HG03460 (cell line): ENCODE measurements at regions not wholly inside any gene's neighbourhood (a gene's known extent, or its start where the extent isn't known, plus 50 kb on each side); places are given as distances from the start of the nearest gene placed in this dataset.

Experiments used
- ATAC-seq: cut with Tn5 transposase; IDR thresholded peaks from one replicate; pipeline ENCODE4 v1.9.1; 2021; ENCODE audit not compliant: unreplicated experiment

DNA sequence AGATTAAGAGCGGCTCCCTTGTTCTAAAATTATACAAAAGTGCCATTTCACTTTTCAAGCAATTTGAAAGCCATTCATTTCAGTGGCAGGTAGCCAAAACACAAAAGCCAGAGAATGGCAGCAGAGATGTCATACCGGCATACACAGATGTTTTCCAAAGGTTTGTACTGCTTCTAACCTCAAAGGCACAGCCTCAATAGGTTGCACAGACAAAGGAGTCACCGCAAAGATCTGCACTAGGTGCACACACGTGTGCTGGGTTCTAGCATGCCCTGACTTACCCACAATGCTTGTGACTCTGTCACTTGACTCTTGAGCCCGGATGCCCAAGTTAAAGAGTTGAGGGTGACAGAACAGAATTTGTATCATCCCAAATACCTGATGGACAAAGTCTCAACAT lies 448.9 kb upstream of the ADGRL2 start:
- ATAC-seq: no peak

DNA sequence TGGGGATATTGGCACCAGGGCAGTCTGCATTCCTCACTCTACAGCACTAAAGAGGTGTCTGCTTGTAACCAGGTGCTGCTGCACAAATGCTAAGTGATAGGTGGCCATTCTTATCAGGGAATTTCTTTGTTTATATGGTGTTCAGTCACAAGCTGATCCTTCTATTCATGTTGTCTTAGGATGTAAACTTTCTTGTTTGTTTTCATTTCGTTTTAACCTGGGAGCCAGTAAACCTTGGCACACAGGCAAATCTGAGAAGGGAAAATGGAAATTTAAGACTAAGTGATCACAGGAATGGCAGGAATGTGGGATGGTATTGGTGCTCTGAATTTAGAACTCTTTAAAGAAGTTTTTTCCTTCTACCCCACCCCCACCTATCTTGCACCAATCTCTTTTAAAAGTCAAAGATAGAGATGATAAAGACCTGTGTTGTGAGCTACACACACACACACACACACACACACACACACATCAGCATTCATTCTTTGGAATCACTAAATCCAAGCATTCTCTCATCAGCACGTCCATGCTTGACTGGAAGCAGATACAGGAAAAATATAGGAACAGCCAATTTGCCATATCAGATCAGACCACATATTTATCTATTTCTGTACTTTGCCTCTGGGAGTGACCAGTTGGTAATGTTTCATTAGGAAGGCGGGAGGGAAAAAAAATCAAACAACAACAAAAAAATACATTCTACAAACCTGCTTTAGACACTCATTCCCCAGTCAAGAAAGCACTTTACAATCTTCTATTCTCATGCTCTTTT lies 451.4 kb upstream of the ADGRL2 start:
- ATAC-seq: no peak

DNA sequence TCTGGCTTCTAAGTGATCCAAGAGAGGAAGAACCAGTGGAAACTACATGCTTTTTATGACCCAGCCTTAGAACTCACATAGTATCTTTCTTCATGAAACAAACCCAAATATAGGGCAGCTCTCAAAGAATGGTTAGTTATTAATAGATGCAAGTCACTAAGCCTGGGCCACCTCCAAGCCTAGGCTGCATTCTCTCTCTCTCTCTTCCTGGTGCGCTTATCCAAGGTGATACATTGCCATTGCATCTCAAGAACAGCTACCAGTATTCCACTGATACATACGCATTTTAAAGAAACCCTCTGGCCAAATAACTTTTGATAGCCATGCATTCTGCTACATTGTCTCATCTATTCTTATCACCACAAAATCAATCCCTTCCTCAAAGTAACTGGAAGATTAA lies 455.6 kb upstream of the ADGRL2 start:
- no peak for ATAC-seq

DNA sequence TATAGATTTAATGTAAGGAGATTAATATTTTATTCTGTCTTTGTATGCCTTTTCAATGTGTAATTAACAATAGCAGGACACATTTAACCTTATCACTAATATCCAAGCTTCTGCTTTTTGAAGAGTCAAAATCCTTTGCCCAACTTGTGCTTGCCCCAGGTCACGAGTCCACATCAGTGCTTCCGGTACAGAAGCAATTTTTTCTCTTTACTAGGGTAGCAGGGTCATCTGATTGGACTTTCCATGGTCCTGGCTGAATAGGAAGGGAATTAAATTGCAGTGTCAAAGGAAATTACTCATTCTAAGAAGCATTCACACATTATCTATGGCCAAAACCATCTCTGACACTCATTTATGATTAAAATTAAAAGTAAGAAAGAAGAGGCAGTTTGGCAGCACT lies 460.5 kb upstream of the ADGRL2 start:
- ATAC-seq: no peak

DNA sequence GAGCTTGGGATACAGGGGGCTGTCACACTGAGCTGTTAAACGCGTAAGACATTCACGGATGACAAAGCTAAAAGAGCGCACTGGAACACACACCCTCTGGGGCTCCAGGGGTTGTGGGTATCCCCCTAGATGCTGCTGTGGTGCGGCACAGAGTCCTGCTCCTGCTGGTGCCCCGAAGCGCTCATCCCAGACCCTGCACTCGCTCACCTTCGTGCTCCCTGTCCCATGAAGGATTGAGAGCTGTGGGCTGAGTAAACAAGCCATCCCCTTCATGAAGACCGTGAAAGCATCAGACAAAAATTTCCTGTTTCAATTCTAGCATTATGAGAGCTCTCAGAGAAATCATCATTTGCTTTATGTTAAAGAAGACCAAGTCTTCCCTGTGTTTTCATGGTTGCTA lies 463.5 kb upstream of the ADGRL2 start:
- no peak for ATAC-seq

DNA sequence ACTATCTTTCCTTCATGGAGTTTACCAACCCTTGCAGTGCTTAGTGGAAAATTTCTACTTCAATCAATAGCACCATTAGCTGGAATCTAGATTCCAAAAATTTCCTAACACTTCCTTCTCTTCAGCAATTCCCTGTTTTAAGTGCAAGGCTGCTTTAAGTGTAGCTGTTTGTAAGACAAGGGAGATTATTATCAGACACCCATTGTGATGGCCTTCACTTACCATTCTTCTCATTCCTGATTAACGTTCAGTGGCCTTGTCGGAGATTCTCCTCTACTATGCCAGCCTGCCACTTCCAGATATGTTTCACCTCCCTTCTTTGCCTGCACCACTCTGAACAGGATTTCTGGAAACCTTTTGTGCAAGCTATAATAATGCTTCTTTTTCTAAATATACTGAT lies 464.9 kb upstream of the ADGRL2 start:
- no peak for ATAC-seq

DNA sequence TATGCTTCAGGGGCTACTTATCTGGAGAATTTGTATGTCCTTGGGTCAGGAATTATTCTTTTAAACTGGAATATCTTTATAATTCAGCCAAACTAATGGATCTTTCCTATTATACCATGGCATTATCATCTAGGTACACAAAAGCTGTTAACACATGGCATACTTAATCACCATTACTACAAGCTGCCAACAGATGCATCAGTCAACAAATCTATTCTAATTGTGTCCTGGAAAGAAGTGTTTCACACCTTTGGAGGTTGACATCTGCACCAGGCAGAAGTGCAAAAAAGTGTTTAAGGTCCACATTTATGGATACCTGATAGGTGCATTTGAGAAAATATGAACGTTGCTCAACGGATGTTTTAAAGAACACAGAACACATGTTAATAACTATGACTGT lies 470.2 kb upstream of the ADGRL2 start:
- no peak for ATAC-seq

DNA sequence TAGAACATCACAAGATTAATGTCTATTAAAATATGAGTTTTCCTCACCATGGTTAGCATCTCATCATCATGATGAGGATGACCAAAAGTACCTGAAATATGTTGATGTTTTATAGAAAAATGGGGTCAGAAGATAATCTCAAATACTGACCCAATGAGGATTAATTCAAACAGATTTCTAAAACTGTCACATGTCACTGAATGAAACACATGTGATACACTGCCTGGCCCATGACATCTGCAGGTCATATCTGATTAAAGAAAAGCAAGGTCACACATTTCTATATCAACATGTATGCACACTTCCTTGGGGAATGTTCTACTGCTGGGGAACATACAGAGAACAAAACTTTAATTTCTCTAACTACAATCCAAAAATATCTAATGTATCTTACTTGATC lies 470.6 kb upstream of the ADGRL2 start:
- ATAC-seq: no peak

DNA sequence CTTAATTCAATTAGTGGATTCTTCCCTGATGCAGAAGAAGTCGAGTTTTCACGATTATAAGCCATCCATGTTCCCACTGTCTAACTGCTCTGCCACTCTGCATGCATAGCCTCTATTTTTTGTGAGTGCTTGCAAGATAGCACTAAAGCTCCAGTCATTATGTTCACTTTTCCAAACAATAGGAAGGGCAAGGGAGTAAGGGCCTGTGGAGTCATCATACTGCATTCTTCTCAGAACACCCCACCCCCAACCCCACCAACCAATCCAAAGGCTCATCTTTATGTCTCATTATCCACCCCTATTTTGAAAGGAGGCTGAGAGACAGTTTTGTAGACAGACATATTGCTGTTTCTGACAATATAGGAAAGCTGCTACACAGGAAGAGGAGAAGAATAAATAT lies 471.7 kb upstream of the ADGRL2 start:
- no peak for ATAC-seq

DNA sequence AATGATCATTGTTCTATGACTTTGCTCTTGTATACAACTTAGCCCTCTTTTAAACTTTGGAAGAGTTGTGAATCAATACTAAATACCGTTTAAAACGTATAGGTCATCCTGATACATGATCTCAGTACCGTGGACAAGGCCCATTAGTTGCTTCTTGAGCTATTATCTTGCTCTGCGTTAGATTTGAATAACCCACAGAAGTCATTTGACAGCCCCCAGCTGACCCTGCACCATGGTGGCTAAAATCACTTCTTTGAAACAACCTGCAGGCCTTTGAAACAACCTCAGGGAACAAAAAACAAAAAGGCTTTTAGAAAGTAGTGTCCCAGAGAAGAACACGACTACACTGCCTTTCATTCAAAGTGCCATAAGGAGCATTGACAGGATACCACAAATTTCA lies 473.0 kb upstream of the ADGRL2 start:
- ATAC-seq: no peak

DNA sequence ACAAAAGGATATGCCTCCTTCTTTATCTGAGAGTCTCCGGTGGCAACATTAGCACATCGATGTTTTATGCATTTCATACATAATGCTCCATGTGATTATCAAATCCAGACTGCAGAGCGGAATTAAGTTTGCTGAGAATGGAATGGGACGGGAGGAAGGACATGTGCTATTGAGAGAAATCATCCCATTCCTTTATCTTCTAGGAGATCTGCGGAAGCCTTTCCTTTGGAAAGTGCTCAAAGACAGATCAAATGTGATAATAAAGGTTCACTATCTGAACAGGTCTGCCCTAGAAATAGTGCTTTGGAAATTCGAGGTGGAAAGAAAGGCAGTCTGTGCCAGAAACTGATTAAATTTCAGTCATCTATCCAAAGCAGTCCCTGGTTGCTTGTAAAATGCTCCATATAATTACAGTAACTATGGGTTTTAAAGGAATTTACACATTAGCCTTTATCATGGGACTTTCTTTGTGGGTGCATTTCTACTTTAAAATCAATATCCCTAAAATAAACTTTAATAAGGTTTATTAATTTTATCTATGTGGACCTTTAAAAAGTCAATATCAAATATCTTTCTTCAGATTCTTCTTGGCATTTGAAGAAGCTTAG lies 473.5 kb upstream of the ADGRL2 start:
- no peak for ATAC-seq

DNA sequence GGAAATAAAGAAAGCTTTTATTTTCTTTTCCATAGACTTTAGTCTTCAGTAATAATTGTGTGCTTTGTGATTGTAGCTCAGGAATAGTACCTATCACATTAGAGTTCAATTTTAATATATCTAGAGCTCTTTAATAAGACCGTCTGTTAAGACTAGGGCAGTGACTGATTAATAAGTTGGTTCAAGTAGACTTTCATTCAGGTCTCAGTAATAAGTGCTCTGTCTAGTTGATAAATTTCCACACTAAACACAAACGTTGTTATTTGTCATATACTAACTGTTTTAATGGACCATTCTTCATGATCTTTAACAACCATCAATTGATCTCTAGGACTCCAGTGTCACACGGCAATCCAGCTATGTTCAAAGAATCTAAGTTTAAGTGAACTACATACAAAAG lies 474.5 kb upstream of the ADGRL2 start:
- ATAC-seq: no peak

DNA sequence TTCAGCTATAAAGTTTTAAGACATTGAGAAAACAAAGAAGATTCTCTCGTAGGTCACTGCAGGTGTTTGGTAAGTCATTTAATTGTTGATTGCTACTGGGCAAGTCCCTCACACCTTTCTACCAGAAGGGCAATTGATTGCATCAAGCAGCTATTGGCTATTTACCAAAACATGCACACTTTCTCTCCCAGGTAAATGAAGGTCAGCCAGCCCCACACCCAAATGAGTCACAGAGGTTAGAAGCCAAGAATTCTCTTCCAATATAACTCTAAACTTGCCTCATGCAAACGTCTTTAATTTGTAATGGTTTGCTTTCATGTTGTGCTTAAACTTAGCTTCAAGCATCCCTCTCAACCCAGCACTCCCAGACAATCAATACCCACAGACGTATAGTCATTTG lies 475.3 kb upstream of the ADGRL2 start:
- no peak for ATAC-seq

DNA sequence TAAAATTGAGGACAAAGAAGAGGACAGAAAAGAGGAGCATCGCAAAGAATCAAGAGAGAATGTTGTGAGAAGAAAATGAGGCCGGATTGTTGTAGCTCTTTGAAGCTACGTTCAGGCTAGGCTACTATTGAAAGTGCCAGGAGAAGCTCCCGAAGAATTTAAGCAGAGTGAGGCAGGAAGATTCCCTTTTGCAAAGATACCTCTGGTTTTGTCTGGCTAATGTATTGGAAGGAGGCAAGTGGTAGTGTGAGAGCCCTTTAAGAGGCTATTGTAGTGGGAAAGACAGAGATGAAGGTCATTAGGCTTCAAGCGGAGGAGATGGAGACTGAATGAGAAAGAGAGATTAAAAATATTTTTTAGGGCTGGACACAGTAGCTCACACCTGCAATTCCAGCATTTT lies 476.9 kb upstream of the ADGRL2 start:
- no peak for ATAC-seq

DNA sequence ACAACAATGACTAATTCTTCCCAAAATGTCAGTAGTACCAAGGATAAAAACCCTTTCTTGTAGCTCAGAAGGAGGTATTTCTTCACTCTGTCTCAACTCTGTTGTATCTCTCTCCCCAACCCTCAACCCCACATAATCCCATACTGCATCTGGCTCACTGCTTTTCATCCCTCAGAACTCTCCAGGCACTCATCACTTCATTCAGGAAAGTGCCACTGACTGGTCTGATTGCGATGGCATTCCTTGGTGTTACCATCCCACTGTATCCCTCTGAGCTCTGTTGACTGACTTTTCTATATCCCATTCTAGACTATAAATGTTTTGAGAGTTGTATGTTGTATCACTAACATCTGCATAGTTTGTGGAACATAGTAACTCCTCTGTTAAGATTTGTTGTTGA lies 483.5 kb upstream of the ADGRL2 start:
- ATAC-seq: no peak

DNA sequence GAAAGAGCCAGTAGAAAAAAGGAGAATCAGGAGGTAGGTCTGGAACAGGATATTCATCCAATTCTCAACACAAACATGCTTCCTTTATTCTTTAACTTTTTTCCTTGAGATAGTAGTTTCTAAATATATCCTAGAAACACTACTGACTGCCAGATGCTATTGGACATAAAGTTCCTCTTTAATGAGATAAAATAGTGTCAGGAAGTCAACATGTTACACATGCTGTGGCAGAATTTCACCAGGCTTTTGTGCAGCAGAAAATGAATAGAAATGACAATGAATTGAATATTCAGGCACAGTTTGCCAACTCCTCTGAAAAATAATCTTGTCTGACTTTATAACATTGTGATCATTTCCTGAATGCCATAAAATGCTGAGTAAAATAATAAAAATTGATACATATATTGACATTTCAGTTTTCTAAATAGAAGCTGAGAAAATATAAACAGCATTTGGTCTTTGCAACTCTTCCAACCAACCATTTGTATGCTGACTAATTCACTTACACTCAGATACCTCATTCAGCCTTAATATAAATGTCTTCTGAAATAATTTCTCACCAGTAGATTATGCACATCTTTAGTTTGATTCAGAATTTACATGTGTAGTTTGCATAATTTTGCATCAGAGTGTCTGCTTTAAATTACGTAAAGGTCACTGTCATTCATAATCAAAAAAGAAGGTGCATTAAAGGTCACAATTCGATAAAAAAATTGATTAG lies 486.1 kb upstream of the ADGRL2 start:
- no peak for ATAC-seq

DNA sequence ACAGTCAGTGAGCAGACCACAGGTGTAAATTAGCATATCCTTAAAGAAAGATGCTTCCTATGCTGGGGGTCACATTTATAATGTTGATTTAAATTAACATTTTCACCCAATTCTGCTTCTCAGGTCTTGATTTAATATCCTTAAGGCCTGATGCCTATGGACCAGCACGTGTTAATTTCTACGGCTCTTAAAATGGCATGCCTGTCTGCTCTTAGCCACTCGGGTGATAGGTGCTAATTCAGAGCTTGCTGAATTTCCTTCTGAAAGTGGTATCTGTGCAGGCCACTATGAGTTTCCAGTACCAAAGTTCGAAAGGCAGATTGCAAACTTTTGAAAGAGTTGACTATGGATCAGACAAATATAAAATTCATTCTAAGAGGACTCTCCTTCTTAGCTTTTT lies 487.4 kb upstream of the ADGRL2 start:
- ATAC-seq: no peak

DNA sequence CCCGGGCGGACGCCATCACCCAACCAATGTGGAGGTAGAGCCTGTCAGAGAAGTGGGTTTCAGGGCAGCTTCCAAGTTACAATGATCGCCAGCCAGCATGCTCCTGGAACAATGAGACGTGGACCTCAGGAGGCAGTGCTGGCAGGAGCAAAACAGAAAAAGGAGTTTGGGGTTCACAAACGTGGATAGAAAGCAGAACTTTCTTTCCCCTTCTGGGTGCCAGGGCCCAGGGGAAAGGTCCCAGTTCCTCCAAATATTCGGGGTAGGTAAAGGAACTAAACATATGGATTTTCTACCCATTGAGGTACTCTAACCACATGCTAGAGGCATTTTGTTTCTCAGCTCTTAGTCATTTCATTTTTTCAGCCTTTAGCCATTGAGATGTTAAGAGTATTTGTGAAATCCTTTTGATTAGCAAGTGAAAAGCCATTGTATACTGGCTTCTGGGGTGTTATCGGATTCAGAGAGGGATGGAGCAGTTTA lies 488.4 kb upstream of the ADGRL2 start:
- no peak for ATAC-seq

DNA sequence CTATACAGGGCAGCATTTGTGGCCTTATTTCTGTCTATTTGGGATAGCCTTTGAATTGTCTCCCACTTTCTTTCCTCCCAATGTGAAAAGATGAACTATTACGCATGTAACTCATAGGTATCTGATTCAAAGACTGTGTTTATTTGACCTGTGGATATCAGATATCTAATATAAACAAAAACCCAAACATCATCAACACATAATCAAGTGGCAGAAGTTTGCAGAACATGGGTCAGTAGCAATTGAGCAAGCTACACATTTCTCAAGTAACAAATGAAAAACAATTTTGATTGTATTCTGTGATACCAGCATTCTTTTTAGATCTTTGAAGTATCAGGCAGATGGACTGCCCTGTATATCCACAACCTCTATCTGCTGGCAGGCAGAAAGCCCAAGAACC lies 490.5 kb upstream of the ADGRL2 start:
- no peak for ATAC-seq

DNA sequence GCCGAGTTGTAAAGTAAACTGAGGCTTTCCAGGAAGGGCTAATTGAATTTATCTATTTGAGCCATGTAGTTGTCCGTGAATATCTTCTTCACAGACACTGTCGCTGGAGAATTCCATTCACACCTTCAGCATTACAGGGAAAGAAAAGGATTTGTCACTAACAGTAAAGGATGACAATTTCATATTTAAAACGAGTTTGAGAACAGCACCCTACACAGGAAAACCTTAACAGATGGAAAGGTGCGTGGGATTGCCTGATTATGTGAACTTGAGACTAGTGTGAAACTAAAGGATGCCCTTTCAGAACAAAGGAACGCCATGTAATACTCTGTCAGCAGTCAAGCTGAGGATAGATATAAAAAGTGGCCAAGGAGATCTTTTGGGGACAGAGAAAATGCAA lies 492.5 kb upstream of the ADGRL2 start:
- ATAC-seq: no peak

DNA sequence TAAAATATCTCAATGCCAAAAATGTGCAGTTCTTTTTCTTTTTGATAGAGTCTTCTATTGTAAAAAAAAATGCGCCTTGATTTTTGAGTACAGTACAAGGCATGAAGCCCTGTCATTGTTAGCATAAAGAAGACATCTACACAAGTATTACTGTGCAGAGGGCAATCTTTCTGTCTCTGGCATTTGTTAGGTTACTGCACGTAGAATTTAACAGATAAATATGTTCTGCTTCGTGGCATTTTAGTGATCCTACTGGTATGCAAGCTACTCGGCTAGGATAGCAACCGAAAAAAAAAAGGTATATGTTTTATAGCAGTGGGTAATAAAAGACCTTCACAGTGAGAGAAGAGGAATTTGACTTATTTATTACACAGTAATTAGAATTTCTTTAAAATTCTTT lies 492.9 kb upstream of the ADGRL2 start:
- no peak for ATAC-seq

DNA sequence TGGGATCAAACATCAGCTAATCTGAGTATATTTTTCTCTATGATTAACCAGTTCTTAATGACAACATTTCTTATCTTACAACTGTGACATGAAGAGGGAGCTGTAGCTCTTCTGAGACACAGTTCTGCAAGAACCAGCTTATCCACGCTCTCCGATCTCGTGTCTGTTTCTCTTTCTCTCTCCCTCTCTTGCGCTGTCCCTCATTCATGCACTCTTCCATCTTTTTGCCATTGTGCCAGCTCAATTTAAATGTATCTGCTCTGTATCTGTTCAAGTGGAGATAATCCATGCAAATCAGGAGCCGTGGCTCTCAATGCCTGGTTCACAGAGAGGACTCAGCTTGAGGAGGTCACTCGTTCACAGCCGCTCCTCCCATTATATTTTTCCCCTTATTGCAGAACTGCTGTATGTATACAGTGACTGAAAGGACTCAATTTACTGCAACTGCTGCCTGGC lies 494.7 kb upstream of the ADGRL2 start:
- no peak for ATAC-seq
